Fibroblast of peridontal ligament (primary cell): ENCODE measurements at regions not wholly inside any gene's neighbourhood (a gene's known extent, or its start where the extent isn't known, plus 50 kb on each side); places are given as distances from the start of the nearest gene placed in this dataset.
"Not testable (repeated sequence)": the region's sequence is repeated elsewhere in the genome, so short reads cannot be mapped to it uniquely, and the experiment has no call there.

Experiments used
- DNase-seq: peaks from one replicate; pipeline ENCODE4 v3.0.0-alpha.2; 2010; ENCODE audit errors: extremely low read depth

DNA sequence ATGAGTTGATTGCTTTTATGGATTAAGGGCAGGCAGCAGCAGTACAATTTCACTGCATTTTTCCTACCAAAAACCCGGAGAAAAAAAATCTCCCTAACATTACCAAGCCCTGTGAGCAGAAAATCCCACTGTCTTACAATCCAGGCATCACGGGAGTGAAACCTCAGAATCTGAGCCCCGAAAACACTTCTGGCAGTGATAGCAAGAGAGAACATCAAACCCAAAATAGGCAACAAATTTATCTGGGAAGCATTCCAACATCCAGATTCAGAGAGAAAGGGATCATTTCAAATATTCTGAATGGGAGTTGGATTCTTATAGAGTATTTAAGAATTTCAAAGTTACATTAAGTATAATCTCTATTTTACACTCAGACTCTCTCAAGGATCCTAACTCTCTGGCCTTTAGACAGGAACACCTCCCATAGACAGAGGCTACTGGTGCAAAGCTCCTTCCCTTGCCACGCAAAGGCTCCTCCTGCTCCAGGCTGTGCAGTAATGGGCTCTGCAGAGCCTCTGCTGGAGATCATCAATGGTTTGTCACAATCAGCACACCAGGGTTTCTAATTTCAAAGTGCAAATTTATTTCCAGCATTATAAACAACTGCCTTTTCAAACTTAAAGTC is 256.9 kb downstream of the PARM1 start:
- no peak for DNase-seq

GRCh38 chr4:75180790-75181776 is 248.2 kb downstream of the PARM1 start:
- no peak for DNase-seq

DNA sequence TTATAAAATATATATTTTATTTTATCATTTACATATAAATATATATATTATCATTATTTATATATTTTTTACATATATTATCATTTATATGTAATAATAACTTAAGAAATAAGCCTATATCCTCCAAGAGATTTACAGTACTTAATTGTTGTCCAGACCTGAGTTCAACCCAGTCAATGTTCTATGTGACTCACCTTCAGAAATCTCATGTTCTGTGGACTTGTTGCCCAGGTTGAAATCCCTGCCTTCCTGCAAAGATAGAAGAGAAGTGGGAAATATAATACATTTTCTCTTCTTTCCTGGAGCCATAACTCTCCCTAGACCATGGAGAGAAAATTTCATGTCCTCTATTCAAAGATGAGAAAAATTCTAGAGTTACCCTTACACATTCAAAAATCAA is 247.3 kb downstream of the PARM1 start:
- DNase-seq = no peak

- DNase-seq = no peak
Observed at GRCh38 chr4:75179510-75179909, 246.6 kb downstream of the PARM1 start.

- DNase-seq = no peak
Observed at GRCh38 chr4:75172551-75172950, 239.6 kb downstream of the PARM1 start.

- no peak for DNase-seq
Observed at GRCh38 chr4:75169427-75169826, 236.5 kb downstream of the PARM1 start.

DNA sequence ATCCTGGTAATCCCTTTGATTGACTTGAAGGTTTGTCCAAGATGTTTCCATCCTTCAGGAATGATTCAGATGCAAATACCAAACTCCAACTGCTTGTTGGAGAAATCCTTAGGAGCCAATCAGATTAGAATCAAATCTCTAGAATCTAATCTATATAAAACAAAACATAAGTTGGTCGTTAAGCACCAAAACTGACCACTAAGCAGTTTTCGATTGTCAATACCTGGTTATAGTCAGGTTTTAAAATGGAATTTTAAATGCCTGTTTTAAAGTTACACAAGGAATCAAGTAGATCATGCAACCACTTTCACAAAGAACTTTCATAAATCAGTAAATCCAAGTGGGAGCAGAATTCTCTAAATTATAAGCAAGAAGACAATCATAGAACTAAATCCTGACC is 236.1 kb downstream of the PARM1 start:
- no peak for DNase-seq

DNA sequence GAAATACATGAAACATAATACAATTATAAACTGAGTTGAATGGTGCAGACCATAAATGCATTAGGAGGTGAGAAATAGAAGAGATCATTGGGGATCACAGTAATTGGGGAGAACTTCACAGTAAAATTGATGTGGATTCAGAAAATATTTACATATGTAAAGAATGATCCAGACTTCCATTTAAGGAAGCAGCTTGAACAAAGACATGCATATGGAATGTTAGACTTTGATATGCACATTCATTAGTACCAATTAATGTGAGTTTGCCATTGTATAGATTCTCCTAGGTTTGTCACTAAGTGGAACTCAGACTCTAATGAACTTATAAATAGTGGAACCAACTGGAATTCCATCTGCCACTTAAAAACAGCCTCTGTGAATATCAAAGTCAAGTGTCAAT is 235.6 kb downstream of the PARM1 start:
- DNase-seq = no peak

- not testable (repeated sequence) for DNase-seq
Observed at GRCh38 chr4:75165100-75165499, 232.2 kb downstream of the PARM1 start.

DNA sequence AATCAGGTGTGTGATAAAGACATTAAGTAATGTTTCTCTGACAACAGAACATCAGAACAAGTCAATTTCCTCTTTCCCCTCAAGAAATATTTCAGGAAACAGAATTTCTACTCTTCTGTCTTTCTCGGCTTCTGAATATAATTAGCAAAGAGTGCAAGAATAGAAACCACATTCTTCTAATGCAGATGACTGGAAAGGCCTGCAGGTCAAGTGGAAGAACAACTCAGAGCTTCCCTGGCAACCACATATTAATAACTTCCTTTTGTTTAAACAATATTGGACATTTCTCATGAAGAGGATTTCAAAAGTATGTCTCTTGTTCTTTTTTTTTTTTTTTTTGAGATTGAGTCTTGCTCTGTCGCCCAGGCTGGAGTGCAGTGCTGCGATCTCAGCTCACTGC is 225.5 kb downstream of the PARM1 start:
- DNase-seq = no peak

DNA sequence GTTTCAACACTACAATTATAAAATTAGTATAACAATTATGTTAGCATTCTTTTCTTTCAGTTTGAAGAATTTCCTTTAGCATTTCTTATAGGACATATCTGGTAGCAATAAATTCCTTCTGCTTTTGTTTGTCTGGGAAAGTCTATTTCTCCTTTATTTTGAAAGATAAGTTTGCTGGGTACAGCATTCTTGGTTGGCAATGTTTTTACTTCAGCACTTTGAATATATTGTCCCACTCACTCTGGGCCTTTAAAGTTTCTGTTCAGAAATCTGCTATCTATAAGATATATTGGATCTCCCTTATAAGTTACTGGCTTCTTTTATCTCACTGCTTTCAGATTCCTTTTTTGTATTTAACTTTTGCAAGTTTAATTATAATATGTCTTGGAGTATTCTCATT is 222.1 kb downstream of the PARM1 start:
- DNase-seq = no peak

DNA sequence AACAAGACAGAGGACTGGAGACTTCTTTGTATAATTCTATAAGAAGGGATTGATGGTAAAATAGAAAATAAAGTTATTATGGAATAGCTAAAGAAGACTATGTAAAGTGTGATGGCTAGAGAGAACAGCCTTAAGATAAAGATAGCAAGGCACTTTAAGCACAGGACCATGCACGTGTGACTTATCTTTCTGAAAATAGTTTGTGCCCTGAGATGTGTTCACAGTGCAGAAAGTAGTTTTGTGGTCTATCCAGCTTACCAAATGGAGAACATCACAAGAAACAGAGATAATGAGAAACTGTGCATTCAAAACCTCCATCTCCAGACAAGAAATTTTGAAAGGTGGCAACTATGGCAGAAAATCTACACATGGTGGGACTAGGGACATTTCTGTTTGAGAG is 213.3 kb downstream of the PARM1 start:
- no peak for DNase-seq

GRCh38 chr4:75144475-75144874 is 211.6 kb downstream of the PARM1 start:
- DNase-seq = no peak

- peak; percentile 39 for DNase-seq
Observed at GRCh38 chr4:75142850-75143249, 209.9 kb downstream of the PARM1 start.

DNA sequence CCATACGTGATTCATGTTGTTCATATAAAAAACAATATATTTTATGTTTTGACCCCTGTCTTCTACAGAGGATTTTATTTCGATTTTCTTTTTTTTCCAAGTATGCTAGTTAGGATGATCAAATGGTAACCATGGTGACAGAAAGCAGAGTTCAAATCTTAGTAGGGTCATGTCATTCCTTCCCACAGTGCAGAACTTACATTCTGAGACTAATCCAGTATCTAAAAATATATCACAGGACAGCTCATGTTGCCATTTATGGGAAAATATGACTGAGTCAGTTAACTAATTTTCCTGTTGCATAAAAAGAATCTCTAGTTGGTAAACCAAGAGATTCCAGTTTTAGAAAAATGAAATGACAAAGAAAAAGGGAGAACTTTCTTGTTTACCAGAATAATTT is 209.5 kb downstream of the PARM1 start:
- DNase-seq = peak; percentile 42

DNA sequence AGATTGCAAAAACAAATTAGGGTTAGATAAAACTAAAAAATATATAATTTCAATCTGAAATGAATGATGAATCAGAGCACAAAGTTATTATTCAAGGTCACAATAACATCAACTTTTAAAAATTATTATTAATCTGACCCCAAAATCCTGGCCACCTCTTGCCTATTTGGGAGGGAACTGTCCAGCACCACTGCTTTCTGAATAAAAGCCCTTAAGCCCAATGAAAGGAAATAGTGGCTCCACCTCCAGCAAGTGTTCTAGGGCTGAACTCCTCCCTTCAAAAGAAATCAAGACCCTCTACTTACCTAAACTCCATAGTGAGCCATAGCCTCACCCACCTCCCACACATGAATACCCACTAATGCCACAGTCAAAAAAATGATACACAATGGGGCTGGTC is 208.2 kb downstream of the PARM1 start:
- no peak for DNase-seq

DNA sequence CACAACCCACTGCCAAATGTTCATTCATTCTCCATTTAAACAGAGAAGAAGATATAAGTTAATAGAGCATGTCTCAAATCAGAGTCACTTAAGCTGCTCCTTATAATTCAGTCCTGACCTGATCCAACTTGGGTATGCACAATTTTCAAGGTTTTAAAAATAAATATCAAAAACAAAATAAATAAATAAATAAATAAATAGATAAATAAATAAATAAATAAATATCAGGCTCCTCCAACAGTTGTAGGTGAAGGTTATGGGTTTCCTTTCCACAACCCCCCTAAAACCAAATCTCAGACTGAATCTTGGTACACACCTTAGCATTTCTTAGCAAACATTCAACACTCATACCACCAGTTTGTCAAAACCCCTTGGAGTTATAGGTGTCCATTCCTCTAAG is 204.4 kb downstream of the PARM1 start:
- no peak for DNase-seq

DNA sequence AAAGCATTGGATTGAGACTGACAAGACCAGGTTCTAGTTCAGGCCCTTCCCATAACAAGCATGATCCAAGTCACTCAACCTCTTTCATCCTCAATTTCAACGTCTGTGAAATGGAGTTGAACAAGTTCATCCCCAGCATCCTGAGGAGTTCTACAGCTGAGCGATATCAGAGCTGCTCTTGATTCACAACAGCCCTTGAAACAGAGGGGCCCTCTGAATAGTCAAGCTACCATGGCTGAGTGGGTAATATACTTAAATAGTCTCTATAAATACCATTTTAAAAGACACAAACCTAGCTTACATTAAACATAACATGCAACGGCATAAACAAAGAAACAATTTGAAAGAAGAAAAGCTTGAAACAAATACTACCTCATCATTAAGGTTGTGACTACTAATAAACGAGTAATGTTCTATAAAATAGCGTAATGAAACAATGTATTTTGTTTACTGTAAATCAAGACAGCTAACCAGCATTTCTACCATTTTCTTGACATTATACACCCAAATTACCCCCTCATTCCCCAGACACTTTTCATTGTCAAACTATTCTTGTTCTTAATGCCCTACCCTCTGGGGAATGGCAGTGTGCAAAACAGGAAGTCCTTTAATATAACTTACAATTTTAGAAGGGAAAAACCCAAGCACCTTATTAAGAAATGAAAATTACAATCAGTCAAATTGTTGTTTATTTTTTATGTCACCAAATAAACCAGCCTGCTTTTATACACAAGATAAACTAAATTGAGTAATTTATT is 202.3 kb downstream of the PARM1 start:
- no peak for DNase-seq

- not testable (repeated sequence) for DNase-seq
Observed at GRCh38 chr4:75126870-75127269, 194.0 kb downstream of the PARM1 start.

GRCh38 chr4:75126058-75126457 is 193.1 kb downstream of the PARM1 start:
- no peak for DNase-seq

- no peak for DNase-seq
Observed at GRCh38 chr4:75122424-75123014, 189.6 kb downstream of the PARM1 start.

- no peak for DNase-seq
Observed at GRCh38 chr4:75118739-75119138, 185.8 kb downstream of the PARM1 start.
